ENCODE measurements at regions not wholly inside any gene's neighbourhood (a gene's known extent, or its start where the extent isn't known, plus 50 kb on each side); places are given as distances from the start of the nearest gene placed in this dataset.

DNA sequence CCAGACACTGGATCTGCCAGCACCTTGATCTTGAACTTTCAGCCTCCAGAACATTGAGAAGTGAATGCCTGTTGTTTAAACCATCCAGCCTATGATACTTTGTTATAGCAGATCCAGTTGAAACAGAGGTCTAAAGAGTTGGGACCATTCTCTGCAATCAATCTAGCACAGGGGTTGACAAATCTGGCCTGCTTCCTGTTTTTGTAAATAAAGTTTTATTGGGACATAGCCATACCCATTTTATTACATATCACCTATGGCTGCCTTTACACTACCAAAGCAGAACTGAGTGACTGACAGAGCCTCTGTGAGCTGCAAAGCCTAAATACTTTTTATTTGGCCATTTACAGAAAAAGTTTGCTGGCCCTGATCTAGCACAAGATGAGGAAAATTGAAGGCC is 62.0 kb downstream of the BARX1 start:
- Histone ChIP-seq H3K9ac (ENCODE audit: low read length) (no peak overlapping the region), H3K4me1 (ENCODE audit: control insufficient read depth in 2 of 2, insufficient read depth in 2 of 2, low read length in 2 of 2) (no peaks in the 10 kb centered on the region), H3K4me2 (replicated peaks; ENCODE audit: low read depth, low read length, poor library complexity, severe bottlenecking) (no peak overlapping the region), H3K4me3 (ENCODE audit: control extremely low read depth in 1 of 5, extremely low read depth in 1 of 5, insufficient read depth in 1 of 5, low read depth in 2 of 5, low read length in 4 of 5) (no peak overlapping the region), H3K27ac (ENCODE audit: low read length in 2 of 2) (no peak overlapping the region), H3K79me2 (ENCODE audit: control insufficient read depth, insufficient read depth, low read length) (no peaks in the 10 kb centered on the region), H2AFZ (ENCODE audit: insufficient read depth, low read depth, low read length, poor library complexity, severe bottlenecking) (no peak overlapping the region), H3K9me3 (ENCODE audit: control extremely low read depth in 1 of 3, control insufficient read depth in 2 of 3, insufficient read depth in 1 of 3, low read length in 2 of 3) (peaks cover 0 to 27% (median 5%) of the 10 kb centered on the region in 3 donors), H3K27me3 (replicated peaks in 1 of 4; ENCODE audit: control extremely low read depth in 1 of 4, control insufficient read depth in 3 of 4, insufficient read depth in 4 of 4, low read length in 3 of 4) (no peaks in the 10 kb centered on the region), H3K36me3 (replicated peaks in 1 of 2; ENCODE audit: control extremely low read depth in 1 of 2, control insufficient read depth in 1 of 2, extremely low read depth in 1 of 2, insufficient read depth in 2 of 2, low read length in 1 of 2) (no peaks in the 10 kb centered on the region), H4K20me1 (ENCODE audit: control insufficient read depth, insufficient read depth, low read length, poor library complexity, severe bottlenecking) (no peaks in the 10 kb centered on the region)
- Mint-ChIP-seq H3K27me3 (peaks cover 6% of the 10 kb centered on the region), H3K27ac (no peak overlapping the region), H3K9me3 (ENCODE audit: insufficient read depth) (peaks cover 3% of the 10 kb centered on the region), H3K4me1 (no peaks in the 10 kb centered on the region), H3K4me3 (no peak overlapping the region)
- no peak for ATAC-seq (ENCODE audit: low read depth)
- no peak for DNase-seq
- TF ChIP-seq, protein P1, sequence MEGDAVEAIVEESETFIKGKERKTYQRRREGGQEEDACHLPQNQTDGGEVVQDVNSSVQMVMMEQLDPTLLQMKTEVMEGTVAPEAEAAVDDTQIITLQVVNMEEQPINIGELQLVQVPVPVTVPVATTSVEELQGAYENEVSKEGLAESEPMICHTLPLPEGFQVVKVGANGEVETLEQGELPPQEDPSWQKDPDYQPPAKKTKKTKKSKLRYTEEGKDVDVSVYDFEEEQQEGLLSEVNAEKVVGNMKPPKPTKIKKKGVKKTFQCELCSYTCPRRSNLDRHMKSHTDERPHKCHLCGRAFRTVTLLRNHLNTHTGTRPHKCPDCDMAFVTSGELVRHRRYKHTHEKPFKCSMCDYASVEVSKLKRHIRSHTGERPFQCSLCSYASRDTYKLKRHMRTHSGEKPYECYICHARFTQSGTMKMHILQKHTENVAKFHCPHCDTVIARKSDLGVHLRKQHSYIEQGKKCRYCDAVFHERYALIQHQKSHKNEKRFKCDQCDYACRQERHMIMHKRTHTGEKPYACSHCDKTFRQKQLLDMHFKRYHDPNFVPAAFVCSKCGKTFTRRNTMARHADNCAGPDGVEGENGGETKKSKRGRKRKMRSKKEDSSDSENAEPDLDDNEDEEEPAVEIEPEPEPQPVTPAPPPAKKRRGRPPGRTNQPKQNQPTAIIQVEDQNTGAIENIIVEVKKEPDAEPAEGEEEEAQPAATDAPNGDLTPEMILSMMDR (IDR thresholded peaks at IDR 0.05) = no peak
- TF ChIP-seq EZH2 (IDR thresholded peaks at IDR 0.05; ENCODE audit: borderline replicate concordance, insufficient read depth, low read depth, low read length, poor library complexity, severe bottlenecking) = no peak
- intact Hi-C loops (cut with micrococcal nuclease) = no loop called here
- ChIA-PET CTCF (no interaction called here), POLR2A (no interaction called here)

DNA sequence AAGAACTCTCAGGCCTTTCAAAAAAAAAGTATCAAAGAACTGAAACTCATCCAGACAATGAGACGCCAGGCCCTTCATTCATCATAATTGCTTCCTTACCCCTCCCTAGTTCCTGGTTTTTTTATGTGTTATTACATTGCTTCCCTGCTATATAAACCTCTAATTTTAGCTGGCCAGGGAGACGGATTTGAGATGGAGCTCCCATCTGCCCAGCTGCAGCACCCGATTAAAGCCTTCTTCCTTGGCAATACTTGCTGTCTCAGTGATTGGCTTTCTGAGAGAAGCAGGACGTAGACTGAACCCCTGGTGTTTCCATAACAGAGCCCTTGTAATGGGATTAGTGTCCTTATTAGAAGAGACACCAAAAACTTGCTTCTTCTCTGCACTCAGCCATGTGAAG is 62.4 kb downstream of the BARX1 start:
- no peak overlapping the region for H2AFZ ChIP-seq (ENCODE audit: insufficient read depth, low read depth, low read length, poor library complexity, severe bottlenecking)
- DNase-seq = no peak
- H3K4me3 Mint-ChIP-seq = no peak overlapping the region

More for the DNA sequence above, 62.4 kb downstream of the BARX1 start:
- H3K36me3 ChIP-seq (replicated peaks in 1 of 2; ENCODE audit: control extremely low read depth in 1 of 2, control insufficient read depth in 1 of 2, extremely low read depth in 1 of 2, insufficient read depth in 2 of 2, low read length in 1 of 2) = no peaks in the 10 kb centered on the region
- peaks cover 6% of the 10 kb centered on the region for H3K27me3 Mint-ChIP-seq
- no peaks in the 10 kb centered on the region for H3K4me1 Mint-ChIP-seq
- H3K27ac Mint-ChIP-seq = no peak overlapping the region
- no peak for ATAC-seq (ENCODE audit: low read depth)
- no peaks in the 10 kb centered on the region for H3K27me3 ChIP-seq (replicated peaks in 1 of 4; ENCODE audit: control extremely low read depth in 1 of 4, control insufficient read depth in 3 of 4, insufficient read depth in 4 of 4, low read length in 3 of 4)
- no peak overlapping the region for H3K9ac ChIP-seq (ENCODE audit: low read length)
- H3K4me2 ChIP-seq (replicated peaks; ENCODE audit: low read depth, low read length, poor library complexity, severe bottlenecking) = no peak overlapping the region
- H3K27ac ChIP-seq (ENCODE audit: low read length in 2 of 2) = no peak overlapping the region
- 100% methylated on average over 1 of the region's 4 CpGs for WGBS (ENCODE audit: insufficient coverage)
- H3K9me3 ChIP-seq (ENCODE audit: control extremely low read depth in 1 of 3, control insufficient read depth in 2 of 3, insufficient read depth in 1 of 3, low read length in 2 of 3) = peaks cover 0 to 27% (median 5%) of the 10 kb centered on the region in 3 donors
- CTCF ChIA-PET = no interaction called here
- no peak overlapping the region for H3K4me3 ChIP-seq (ENCODE audit: control extremely low read depth in 1 of 5, extremely low read depth in 1 of 5, insufficient read depth in 1 of 5, low read depth in 2 of 5, low read length in 4 of 5)
- H3K4me1 ChIP-seq (ENCODE audit: control insufficient read depth in 2 of 2, insufficient read depth in 2 of 2, low read length in 2 of 2) = no peaks in the 10 kb centered on the region
- TF ChIP-seq, protein P1 (IDR thresholded peaks at IDR 0.05) = no peak
- TF ChIP-seq EZH2 (IDR thresholded peaks at IDR 0.05; ENCODE audit: borderline replicate concordance, insufficient read depth, low read depth, low read length, poor library complexity, severe bottlenecking) = no peak
- peaks cover 3% of the 10 kb centered on the region for H3K9me3 Mint-ChIP-seq (ENCODE audit: insufficient read depth)
- intact Hi-C loops (cut with micrococcal nuclease) = no loop called here
- no peaks in the 10 kb centered on the region for H3K79me2 ChIP-seq (ENCODE audit: control insufficient read depth, insufficient read depth, low read length)
- no peaks in the 10 kb centered on the region for H4K20me1 ChIP-seq (ENCODE audit: control insufficient read depth, insufficient read depth, low read length, poor library complexity, severe bottlenecking)
- POLR2A ChIA-PET = no interaction called here

Data from B cell (primary cell).